K562 (cell line): ENCODE measurements at regions not wholly inside any gene's neighbourhood (a gene's known extent, or its start where the extent isn't known, plus 50 kb on each side); places are given as distances from the start of the nearest gene placed in this dataset.

ENCODE experiments used
- ATAC-seq: fragments of 200-7000 bp; cut with Tn5 transposase; 3 replicates; pipeline ENCODE4 v1.9.1; 2020; ENCODE audit warnings: moderate library complexity
- BruUV-seq: library from RNA; stranded (reverse); fragments of 400-500 nt; replicated peaks from 2 replicates; lab custom pipeline; 2021; lab: Mats Ljungman, UMichigan
- CTCF ChIA-PET: fragments of 300-600 bp; formaldehyde crosslinking; extraction: SDS; loops from one replicate; lab custom pipeline; 2021; ENCODE audit warnings: low intra/inter-chr PET ratio; lab: Yijun Ruan, JAX
- POLR2A ChIA-PET: fragments of 300-600, 350-650 bp; sonication (Branson Sonifier 250); formaldehyde crosslinking; extraction: SDS; loops from one replicate; lab custom pipeline; 2021; ENCODE audit warnings: antibody characterized with exemption, inconsistent platforms; lab: Yijun Ruan, JAX
- DNase-seq, 4 experiments: peaks; one replicate each; pipeline versions ENCODE4 v3.0.0 to v3.0.0-alpha.2; 2011 to 2018; ENCODE audit warnings: low spot score in 3 of 4, mixed read lengths in 3 of 4; ENCODE audit errors: extremely low read depth in 1 of 4
- FAIRE-seq: peaks from 2 replicates; lab custom pipeline; 2011; peaks lifted over from hg19 to GRCh38; lab: Jason Lieb, UNC
- H2AFZ ChIP-seq: 2 replicates; pipeline ENCODE4 v1.6.0; 2011; ENCODE audit warnings: low read depth, low read length, control low read depth, inconsistent platforms
- H3K27ac ChIP-seq: fragments of 200-600 bp; 3 replicates; pipeline ENCODE4 v1.8.0; 2011; ENCODE audit warnings: low read depth, mild to moderate bottlenecking, control low read depth, inconsistent platforms, low read length, moderate library complexity, mixed read lengths; ENCODE audit errors: extremely low read depth
- H3K27me3 ChIP-seq, 2 experiments: fragments of 300-600 bp in 1 of 2; 2 replicates in 1 of 2; 3 replicates in 1 of 2; pipeline versions ENCODE4 v1.6.0 to v1.8.0; 2011; ENCODE audit warnings: inconsistent platforms in 2 of 2, low read length in 2 of 2, mild to moderate bottlenecking in 1 of 2, mixed read lengths in 1 of 2, moderate library complexity in 1 of 2; ENCODE audit not compliant: control insufficient read depth in 2 of 2, insufficient read depth in 2 of 2
- H3K36me3 ChIP-seq: fragments of 300-600 bp; 3 replicates; pipeline ENCODE4 v1.8.0; 2011; ENCODE audit warnings: mild to moderate bottlenecking, low read length, inconsistent platforms; ENCODE audit not compliant: control insufficient read depth, insufficient read depth
- H3K4me1 ChIP-seq, 2 experiments: fragments of 200-600 bp in 1 of 2; replicated peaks in 1 of 2; 2 replicates in 1 of 2; 3 replicates in 1 of 2; pipeline versions ENCODE4 v1.5.1 to v1.8.0; 2011; ENCODE audit warnings: inconsistent platforms in 2 of 2, low read length in 2 of 2, mild to moderate bottlenecking in 1 of 2, mixed read lengths in 1 of 2, moderate library complexity in 1 of 2; ENCODE audit not compliant: control insufficient read depth in 2 of 2, insufficient read depth in 2 of 2
- H3K4me2 ChIP-seq: 2 replicates; pipeline ENCODE4 v1.6.1; 2011; ENCODE audit warnings: low read length, control low read depth, inconsistent platforms, mixed read lengths; ENCODE audit not compliant: insufficient read depth
- H3K4me3 ChIP-seq: fragments of 200-600 bp; sonication (generic), shearing (Covaris generic); 2 replicates; pipeline ENCODE4 v1.5.1; 2016; ENCODE audit warnings: control low read depth, inconsistent platforms
- H3K79me2 ChIP-seq: fragments of 200-600 bp; 3 replicates; pipeline ENCODE4 v1.8.0; 2011; ENCODE audit warnings: low read length, inconsistent platforms; ENCODE audit not compliant: control insufficient read depth, insufficient read depth
- H3K9ac ChIP-seq, 2 experiments: 2 replicates each; pipeline versions ENCODE4 v1.6.0 to v1.6.1; 2011; ENCODE audit warnings: low read depth in 2 of 2, low read length in 2 of 2, control low read depth in 1 of 2, inconsistent platforms in 1 of 2, mild to moderate bottlenecking in 1 of 2, mixed read lengths in 1 of 2; ENCODE audit not compliant: insufficient read depth in 1 of 2
- H3K9me1 ChIP-seq: one replicate; pipeline ENCODE4 v1.6.0; 2011; ENCODE audit warnings: inconsistent platforms, mild to moderate bottlenecking, low read length, moderate library complexity; ENCODE audit not compliant: control insufficient read depth, insufficient read depth
- H3K9me3 ChIP-seq: replicated peaks from 2 replicates; pipeline ENCODE4 v1.5.1; 2011; ENCODE audit warnings: low read depth, low read length, inconsistent platforms; ENCODE audit not compliant: control insufficient read depth, insufficient read depth
- H4K20me1 ChIP-seq: replicated peaks from 2 replicates; pipeline ENCODE4 v1.6.1; 2011; ENCODE audit warnings: low read length, inconsistent platforms, mixed read lengths; ENCODE audit not compliant: control insufficient read depth, insufficient read depth
- CBFA2T2 ChIP-seq: fragments of 450-650 bp; conservative IDR thresholded peaks from 2 replicates; pipeline ENCODE4 v1.6.1; 2017; ENCODE audit warnings: mild to moderate bottlenecking
- CEBPB ChIP-seq: fragments of 450-650 bp; IDR thresholded peaks from 2 replicates; pipeline ENCODE4 v1.6.1; 2016; ENCODE audit warnings: missing genetic modification characterization, missing compliant biosample characterization
- DDX20 ChIP-seq: fragments of 450-650 bp; IDR thresholded peaks from 2 replicates; pipeline ENCODE4 v1.6.1; 2016; ENCODE audit warnings: missing genetic modification characterization, low read depth, mild to moderate bottlenecking, missing compliant biosample characterization, moderate library complexity
- GTF2F1 ChIP-seq: IDR thresholded peaks from 2 replicates; pipeline ENCODE4 v1.6.1; 2011; ENCODE audit warnings: low read depth, low read length, improper control_type of control experiment
- SFPQ ChIP-seq: fragments of 200-400 bp; formaldehyde crosslinking; IDR thresholded peaks from 2 replicates; pipeline ENCODE4 v1.6.1; 2017; ENCODE audit warnings: mild to moderate bottlenecking, low read depth, low read length, moderate library complexity
- SMARCE1 ChIP-seq: fragments of 450-650 bp; IDR thresholded peaks from 2 replicates; pipeline ENCODE4 v1.7.1; 2016; ENCODE audit warnings: mild to moderate bottlenecking
- SNRNP70 ChIP-seq: fragments of 200-400 bp; formaldehyde crosslinking; optimal IDR thresholded peaks from 2 replicates; pipeline ENCODE3; 2017; ENCODE audit warnings: low read depth, low read length
- TAF1 ChIP-seq: IDR thresholded peaks from 2 replicates; pipeline ENCODE4 v1.6.1; 2011; ENCODE audit warnings: mild to moderate bottlenecking, low read length, moderate library complexity; ENCODE audit not compliant: insufficient read depth, control insufficient read depth, severe bottlenecking; ENCODE audit errors: extremely low read depth
- TRIM25 ChIP-seq: fragments of 450-650 bp; IDR thresholded peaks from 2 replicates; pipeline ENCODE4 v1.7.0; 2016; ENCODE audit warnings: borderline replicate concordance
- ZBED1 ChIP-seq: IDR thresholded peaks from 2 replicates; pipeline ENCODE4 v1.6.1; 2014
- ZNF23 ChIP-seq: fragments of 250-450 bp; sonication (Bioruptor Pico); IDR thresholded peaks from 2 replicates; pipeline ENCODE4 v1.4.0; 2020; ENCODE audit warnings: mild to moderate bottlenecking
- ZNF324 ChIP-seq: fragments of 250-450 bp; sonication (Bioruptor Pico); IDR thresholded peaks from 2 replicates; pipeline ENCODE4 v1.4.0; 2020; ENCODE audit warnings: mild to moderate bottlenecking
- WGBS: fragments of 100-300 bp; shearing (Covaris generic); methylation state at CpG from one replicate; pipeline ENCODE4 v1.1.6; 2016; ENCODE audit warnings: low coverage, mixed read lengths; ENCODE audit not compliant: insufficient coverage; ENCODE audit errors: missing lambda C conversion rate; 5-methylcytosine and 5-hydroxymethylcytosine counted together
- in situ Hi-C: fragments of 300-500 bp; cut with MboI; formaldehyde crosslinking; loops from 4 replicates; pipeline ENCODE4 v1.15.0; 2018; ENCODE audit warnings: inconsistent platforms, mixed read lengths
- intact Hi-C: fragments of 100-400 bp; cut with micrococcal nuclease; formaldehyde crosslinking; loops from 2 replicates; pipeline ENCODE4 v1.14.2; 2022

- H3K9me1 ChIP-seq, result no peaks in the 10 kb centered on the region
- no peaks in the 10 kb centered on the region for H3K27me3 ChIP-seq
- H3K4me2 ChIP-seq, result no peak overlapping the region
- ATAC-seq (no peak), DNase-seq (no peak), FAIRE-seq (no peak)
- no peaks in the 10 kb centered on the region for H3K9me3 ChIP-seq
- BruUV-seq, result no TSS peak
- ChIA-PET CTCF (no interaction called here), POLR2A (interaction anchor here (0.6 kb wide), 1 partner anchor 118 kb away, joined by 3 read pairs; no protein-coding TSS in a partner anchor)
- intact Hi-C loops, result no loop called here
- H3K36me3 ChIP-seq, result no peaks in the 10 kb centered on the region
- no peaks in the 10 kb centered on the region for H3K4me1 ChIP-seq
- 0% methylated on average over 3 of the region's 4 CpGs for WGBS
- in situ Hi-C loops, result no loop called here
- no peak overlapping the region for H3K4me3 ChIP-seq
- no peaks in the 10 kb centered on the region for H3K79me2 ChIP-seq
- no peak overlapping the region for H3K27ac ChIP-seq
- H4K20me1 ChIP-seq, result no peaks in the 10 kb centered on the region
- TF ChIP-seq DDX20 (tag) (no peak), CBFA2T2 (no peak), ZNF23 (CRISPR knock-in tag) (no peak), SMARCE1 (no peak), SFPQ (no peak), GTF2F1 (no peak), TRIM25 (no peak), SNRNP70 (no peak), CEBPB (tag) (no peak), ZNF324 (CRISPR knock-in tag) (no peak), TAF1 (no peak), ZBED1 (no peak)
- H2AFZ ChIP-seq, result no peak overlapping the region
- no peak overlapping the region for H3K9ac ChIP-seq
Observed at GRCh38 chr2:125679903-125680302, 976.1 kb upstream of the GYPC start.
